ENCODE measurements at regions not wholly inside any gene's neighbourhood (a gene's known extent, or its start where the extent isn't known, plus 50 kb on each side); places are given as distances from the start of the nearest gene placed in this dataset.

DNA sequence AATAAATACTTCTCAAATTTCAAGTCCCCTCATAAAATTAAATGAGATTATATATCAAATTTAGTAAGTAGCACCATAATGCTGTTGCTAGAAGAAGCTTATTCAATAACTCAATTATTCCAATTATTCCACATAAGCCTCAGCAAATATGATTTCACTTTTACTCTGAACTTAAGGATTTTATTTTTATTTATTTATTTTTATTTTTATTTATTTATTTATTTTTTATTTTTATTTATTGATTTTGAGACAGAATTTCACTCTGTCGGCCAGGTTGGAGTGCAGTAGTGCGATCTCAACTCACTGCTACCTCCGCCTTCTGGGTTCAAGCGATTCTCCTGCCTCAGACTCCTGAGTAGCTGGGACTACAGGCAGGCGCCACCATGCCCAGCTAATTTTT is 1308.3 kb upstream of the CDH9 start:
- TF ChIP-seq EZH2 (IDR thresholded peaks at IDR 0.05): no peak
- TF ChIP-seq, protein P1, sequence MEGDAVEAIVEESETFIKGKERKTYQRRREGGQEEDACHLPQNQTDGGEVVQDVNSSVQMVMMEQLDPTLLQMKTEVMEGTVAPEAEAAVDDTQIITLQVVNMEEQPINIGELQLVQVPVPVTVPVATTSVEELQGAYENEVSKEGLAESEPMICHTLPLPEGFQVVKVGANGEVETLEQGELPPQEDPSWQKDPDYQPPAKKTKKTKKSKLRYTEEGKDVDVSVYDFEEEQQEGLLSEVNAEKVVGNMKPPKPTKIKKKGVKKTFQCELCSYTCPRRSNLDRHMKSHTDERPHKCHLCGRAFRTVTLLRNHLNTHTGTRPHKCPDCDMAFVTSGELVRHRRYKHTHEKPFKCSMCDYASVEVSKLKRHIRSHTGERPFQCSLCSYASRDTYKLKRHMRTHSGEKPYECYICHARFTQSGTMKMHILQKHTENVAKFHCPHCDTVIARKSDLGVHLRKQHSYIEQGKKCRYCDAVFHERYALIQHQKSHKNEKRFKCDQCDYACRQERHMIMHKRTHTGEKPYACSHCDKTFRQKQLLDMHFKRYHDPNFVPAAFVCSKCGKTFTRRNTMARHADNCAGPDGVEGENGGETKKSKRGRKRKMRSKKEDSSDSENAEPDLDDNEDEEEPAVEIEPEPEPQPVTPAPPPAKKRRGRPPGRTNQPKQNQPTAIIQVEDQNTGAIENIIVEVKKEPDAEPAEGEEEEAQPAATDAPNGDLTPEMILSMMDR (IDR thresholded peaks at IDR 0.05): no peak
- TF ChIP-seq EZH2phosphoT487 (IDR thresholded peaks at IDR 0.05): no peak
